Inferior parietal cortex (tissue), 1 donor: ENCODE measurements at regions not wholly inside any gene's neighbourhood (a gene's known extent, or its start where the extent isn't known, plus 50 kb on each side); places are given as distances from the start of the nearest gene placed in this dataset.
"Not testable (repeated sequence)": the region's sequence is repeated elsewhere in the genome, so short reads cannot be mapped to it uniquely, and the experiment has no call there.

Source experiments
- DNase-seq: peaks from one replicate; pipeline ENCODE4 v3.0.0-alpha.2; 2016; ENCODE audit errors: extremely low spot score

GRCh38 chr18:5830902-5831301 lies 64.4 kb downstream of the TMEM200C start:
- not testable (repeated sequence) for DNase-seq

DNA sequence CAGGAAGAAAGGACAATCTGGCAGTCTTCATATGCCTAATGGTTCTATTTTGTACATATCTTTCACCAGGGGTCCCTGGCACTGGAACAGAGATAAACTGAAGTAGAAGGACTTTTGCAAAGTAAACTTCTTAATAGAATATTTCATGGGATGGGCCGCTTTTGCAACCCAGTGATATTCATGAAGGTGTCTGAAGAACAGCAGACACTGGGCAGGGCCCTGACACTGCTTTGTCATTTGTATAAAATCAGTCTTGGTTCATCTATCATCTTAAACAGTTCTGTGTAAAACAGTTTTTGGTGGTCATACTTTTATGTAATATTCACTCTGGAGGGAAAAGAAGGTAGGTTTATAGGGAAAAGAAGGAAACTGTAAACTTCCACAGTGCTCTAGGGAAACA lies 66.4 kb downstream of the TMEM200C start:
- DNase-seq, result no peak

GRCh38 chr18:5825663-5826062 lies 69.7 kb downstream of the TMEM200C start:
- DNase-seq, result no peak

DNA sequence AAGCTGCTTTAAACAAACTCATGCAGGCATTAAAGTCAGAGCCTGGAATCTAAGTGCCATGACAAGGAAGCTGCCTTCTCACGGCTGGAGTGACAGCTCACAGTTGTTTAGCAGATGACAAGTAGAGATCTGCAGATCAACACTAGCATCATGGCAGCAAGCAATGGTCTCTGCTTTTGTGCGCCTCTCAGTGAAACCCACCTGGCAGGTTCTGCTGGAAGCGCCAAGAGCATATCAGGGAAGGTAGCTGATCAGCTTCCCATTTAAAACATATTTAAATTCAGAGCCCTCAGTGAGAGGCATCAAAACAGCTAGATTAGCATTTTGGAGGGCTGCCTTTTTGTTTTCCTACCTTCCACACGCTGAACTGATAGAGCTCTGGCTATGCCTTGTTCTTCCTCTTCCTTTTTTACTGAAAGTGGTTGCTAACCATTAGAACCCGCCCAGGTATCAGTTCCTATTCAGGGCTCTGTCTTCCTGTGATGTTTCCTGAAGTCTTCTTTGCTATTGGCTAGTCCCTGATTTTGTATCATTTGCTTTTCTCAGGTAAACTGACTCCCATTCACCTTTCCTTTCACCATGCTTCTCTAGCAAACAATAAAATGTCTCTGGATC lies 70.8 kb downstream of the TMEM200C start:
- DNase-seq, result no peak

GRCh38 chr18:5817816-5818215 lies 77.5 kb downstream of the TMEM200C start:
- DNase-seq, result no peak

DNA sequence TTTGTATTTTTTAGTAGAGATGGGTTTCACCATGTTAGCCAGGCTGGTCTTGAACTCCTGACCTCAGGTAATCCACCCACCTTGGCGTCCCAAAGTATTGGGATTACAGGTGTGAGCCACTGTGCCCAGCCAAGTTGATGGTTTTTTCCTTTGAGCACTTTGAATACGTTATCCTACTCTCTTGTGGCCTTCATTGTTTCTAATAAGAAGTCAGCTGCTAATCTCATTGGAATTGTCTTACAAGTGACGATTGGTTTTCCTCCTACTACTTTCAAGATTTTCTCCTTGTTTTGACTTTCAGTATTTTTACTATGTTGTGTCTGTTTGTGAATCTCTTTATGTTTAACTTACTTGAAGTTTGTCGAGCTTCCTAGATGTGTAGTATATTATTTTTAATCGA lies 88.5 kb downstream of the TMEM200C start:
- no peak for DNase-seq

- DNase-seq, result no peak
Observed at GRCh38 chr18:5787936-5788335, 107.4 kb downstream of the TMEM200C start.

GRCh38 chr18:5779922-5780321 lies 115.4 kb downstream of the TMEM200C start:
- no peak for DNase-seq

DNA sequence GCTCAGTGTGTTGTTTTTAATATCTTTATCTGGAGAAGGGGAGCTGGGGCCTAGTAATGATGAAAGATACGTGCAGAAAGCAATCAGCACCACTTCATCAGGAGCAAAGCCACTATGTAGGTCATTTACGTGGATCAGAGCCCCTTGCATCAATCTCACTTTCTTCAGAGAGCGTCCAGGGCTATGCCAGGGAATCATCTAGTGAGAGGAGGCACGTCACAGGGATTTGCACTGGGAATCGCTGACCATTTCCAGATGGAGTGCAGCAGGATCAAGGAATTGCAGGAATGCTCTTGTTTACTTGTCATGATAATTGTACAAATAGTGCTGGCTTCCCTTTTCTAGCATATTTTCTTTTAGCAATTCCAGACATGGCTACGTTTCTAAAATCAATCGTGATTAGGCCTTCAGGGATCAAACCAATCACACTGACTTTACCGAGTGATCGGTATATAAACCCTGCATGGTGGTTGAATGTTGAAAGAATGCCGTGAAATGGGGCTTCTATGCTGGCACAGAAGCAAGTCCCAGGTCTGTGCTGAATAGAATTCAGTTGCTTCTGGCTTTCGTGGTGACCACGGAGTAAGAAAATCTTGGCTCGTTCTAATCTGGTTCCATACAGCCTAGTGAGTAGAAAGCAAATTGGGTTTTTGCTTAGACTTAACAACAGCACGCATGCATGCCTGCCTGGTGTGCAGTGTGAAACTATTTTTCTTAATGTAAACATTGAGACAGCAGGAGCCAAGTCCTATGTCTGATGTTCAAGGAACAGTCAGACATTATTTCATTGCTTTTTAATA lies 122.8 kb downstream of the TMEM200C start:
- DNase-seq, result peak; percentile 11

GRCh38 chr18:5771343-5771742 lies 124.0 kb downstream of the TMEM200C start:
- DNase-seq, result peak; percentile 6

DNA sequence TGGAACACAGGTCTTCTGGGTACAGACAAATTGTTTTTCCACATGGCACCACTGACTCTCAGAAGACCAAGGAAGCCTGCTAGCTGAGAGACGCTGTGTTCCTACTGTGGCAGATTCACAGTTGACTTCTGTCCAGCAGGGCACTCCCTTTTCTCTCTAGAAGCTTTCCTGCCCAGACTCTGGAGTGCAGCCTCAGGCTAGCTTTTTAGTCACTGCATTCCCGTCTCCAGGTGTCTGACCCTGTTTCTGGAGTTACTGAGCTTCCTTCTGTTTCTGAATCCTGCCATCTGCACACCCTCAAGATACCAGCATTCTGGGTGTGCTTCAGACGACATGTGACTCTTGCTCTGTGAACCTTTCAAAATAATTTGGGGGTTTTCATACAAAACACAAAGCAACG lies 125.1 kb downstream of the TMEM200C start:
- no peak for DNase-seq

DNA sequence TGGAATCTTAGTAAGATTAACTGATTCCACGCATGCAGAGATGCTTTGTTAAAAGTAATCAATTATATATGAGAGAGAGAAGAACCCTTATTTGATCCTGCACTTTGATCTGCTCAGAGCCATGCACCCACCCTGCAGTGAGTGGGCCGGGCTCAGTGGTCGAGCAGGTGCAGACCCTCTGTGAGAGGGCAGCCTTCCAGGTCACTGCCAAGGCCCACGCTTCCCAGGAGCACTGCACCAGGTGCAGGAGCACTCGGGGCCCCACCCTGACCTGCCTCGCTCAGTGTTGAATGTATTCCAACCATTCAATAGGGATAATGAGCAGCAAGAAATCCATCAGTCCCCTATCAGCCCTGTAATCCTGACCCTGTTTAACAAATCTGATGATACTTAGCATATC lies 126.9 kb downstream of the TMEM200C start:
- no peak for DNase-seq

DNA sequence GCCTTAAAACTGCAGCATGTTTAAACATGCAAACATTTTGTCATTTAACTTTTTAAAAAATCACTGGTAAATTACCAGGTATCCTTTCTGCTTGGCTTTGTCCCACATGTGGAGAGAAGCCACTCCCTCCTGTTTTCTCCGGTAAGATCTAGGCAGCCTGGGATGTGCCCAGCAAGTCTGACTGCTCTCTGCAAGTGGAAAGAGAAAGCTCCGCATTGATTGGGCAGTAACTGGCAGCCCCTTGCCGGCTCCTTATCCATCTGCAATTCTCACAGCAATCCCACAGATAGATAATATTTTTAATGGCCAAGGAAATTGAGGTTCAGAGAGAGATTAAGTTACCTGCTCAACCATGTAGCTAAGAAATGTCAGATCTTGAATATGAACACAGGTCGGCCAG lies 136.1 kb downstream of the TMEM200C start:
- DNase-seq, result no peak

- DNase-seq, result no peak
Observed at GRCh38 chr18:5756823-5757222, 138.5 kb downstream of the TMEM200C start.

- no peak for DNase-seq
Observed at GRCh38 chr18:5747678-5748077, 147.6 kb downstream of the TMEM200C start.

- DNase-seq, result no peak
Observed at GRCh38 chr18:5746844-5747243, 148.5 kb downstream of the TMEM200C start.

GRCh38 chr18:5744659-5745058 lies 150.7 kb downstream of the TMEM200C start:
- no peak for DNase-seq

DNA sequence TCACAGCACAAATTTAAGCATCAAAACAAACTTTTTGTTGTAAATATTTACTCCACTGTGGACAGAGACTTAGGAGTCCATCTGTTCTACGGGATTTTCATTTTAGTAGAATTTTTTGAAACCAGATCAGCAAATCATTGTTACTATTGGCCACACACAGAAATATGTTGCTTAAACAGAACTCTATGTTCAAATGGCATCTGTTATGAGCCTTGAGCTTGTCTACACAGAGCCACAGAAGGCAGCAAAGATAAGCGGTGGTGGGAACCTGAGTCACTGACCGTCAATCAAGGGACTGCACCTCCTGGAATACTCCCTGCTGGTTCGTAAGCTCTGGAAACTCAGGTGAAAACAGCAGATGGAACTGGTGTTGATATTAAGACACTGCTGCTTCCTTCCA lies 156.8 kb downstream of the TMEM200C start:
- DNase-seq, result no peak

- no peak for DNase-seq
Observed at GRCh38 chr18:5732318-5732717, 163.0 kb downstream of the TMEM200C start.

GRCh38 chr18:5729983-5730699 lies 165.2 kb downstream of the TMEM200C start:
- no peak for DNase-seq

- no peak for DNase-seq
Observed at GRCh38 chr18:5728531-5728930, 166.8 kb downstream of the TMEM200C start.

DNA sequence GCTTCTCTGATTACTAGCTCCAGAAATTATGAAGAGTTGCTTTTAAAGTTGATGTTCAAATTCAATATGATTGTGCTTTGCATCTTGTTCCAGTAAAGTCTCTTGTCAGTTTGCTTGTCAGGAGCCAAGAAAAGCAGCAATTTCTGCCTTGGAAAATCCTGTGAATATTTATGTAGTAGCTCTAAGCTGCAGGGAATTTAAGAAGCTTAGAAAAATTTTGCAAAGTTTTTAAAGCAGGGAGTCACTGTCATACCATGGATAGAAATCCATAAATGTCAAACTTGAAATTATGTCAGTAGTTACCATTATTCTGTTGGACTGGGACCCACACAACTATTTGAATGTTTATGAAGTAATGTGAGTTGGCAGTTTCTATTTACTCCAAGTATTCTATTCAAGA lies 169.3 kb downstream of the TMEM200C start:
- DNase-seq, result no peak

GRCh38 chr18:5721924-5722323 lies 173.4 kb downstream of the TMEM200C start:
- DNase-seq, result no peak
